Loucy (cell line): ENCODE measurements at regions not wholly inside any gene's neighbourhood (a gene's known extent, or its start where the extent isn't known, plus 50 kb on each side); places are given as distances from the start of the nearest gene placed in this dataset.
"Not testable (repeated sequence)": the region's sequence is repeated elsewhere in the genome, so short reads cannot be mapped to it uniquely, and the experiment has no call there.

Experiments
- H2AFZ ChIP-seq: fragments of 200-600 bp; sonication (generic); 2 replicates; pipeline ENCODE4 v1.6.0; 2016; ENCODE audit warnings: antibody characterized with exemption, mild to moderate bottlenecking, low read length, moderate library complexity
- H3F3A ChIP-seq: fragments of 200-600 bp; 2 replicates; pipeline ENCODE4 v1.6.0; 2016; ENCODE audit warnings: antibody characterized with exemption, low read depth, mild to moderate bottlenecking
- H3K27me3 ChIP-seq: fragments of 200-600 bp; sonication (generic); 2 replicates; pipeline ENCODE4 v1.6.1; 2014; ENCODE audit warnings: low read length, mild to moderate bottlenecking; ENCODE audit not compliant: insufficient read depth, poor library complexity, severe bottlenecking
- H3K36me3 ChIP-seq: fragments of 200-600 bp; sonication (generic); 2 replicates; pipeline ENCODE4 v1.6.1; 2016; ENCODE audit warnings: low read length; ENCODE audit not compliant: insufficient read depth
- H3K4me1 ChIP-seq: fragments of 200-600 bp; sonication (generic); 2 replicates; pipeline ENCODE4 v1.5.1; 2014; ENCODE audit warnings: low read length, mild to moderate bottlenecking; ENCODE audit not compliant: insufficient read depth, poor library complexity, severe bottlenecking
- H3K4me2 ChIP-seq: fragments of 200-600 bp; sonication (generic); 2 replicates; pipeline ENCODE4 v1.6.0; 2014; ENCODE audit warnings: antibody characterized with exemption, low read length, low read depth, mild to moderate bottlenecking; ENCODE audit not compliant: poor library complexity, severe bottlenecking
- H3K4me3 ChIP-seq: fragments of 200-600 bp; sonication (generic); 2 replicates; pipeline ENCODE4 v1.5.1; 2014; ENCODE audit warnings: low read length, mild to moderate bottlenecking, mixed read lengths; ENCODE audit not compliant: poor library complexity, severe bottlenecking
- H3K79me2 ChIP-seq: fragments of 200-600 bp; sonication (generic); 2 replicates; pipeline ENCODE4 v1.6.1; 2014; ENCODE audit warnings: low read length; ENCODE audit not compliant: insufficient read depth
- H3K9ac ChIP-seq: fragments of 200-600 bp; sonication (generic); 2 replicates; pipeline ENCODE4 v1.6.0; 2014; ENCODE audit warnings: mild to moderate bottlenecking, low read depth, low read length, moderate library complexity; ENCODE audit not compliant: poor library complexity, severe bottlenecking
- H3K9me2 ChIP-seq: fragments of 200-600 bp; sonication (generic); replicated peaks from 2 replicates; pipeline ENCODE4 v1.6.1; 2016; ENCODE audit warnings: low read depth, low read length, mixed read lengths
- H3K9me3 ChIP-seq: fragments of 200-600 bp; sonication (generic); 2 replicates; pipeline ENCODE4 v1.6.1; 2014; ENCODE audit warnings: mild to moderate bottlenecking, antibody characterized with exemption, low read length, low read depth; ENCODE audit not compliant: insufficient read depth
- H4K20me1 ChIP-seq: fragments of 200-600 bp; sonication (generic); 2 replicates; pipeline ENCODE4 v1.6.0; 2014; ENCODE audit warnings: antibody characterized with exemption, low read length, mild to moderate bottlenecking; ENCODE audit not compliant: insufficient read depth, poor library complexity, severe bottlenecking
- EZH2phosphoT487 ChIP-seq: fragments of 200-600 bp; IDR thresholded peaks from 2 replicates; pipeline ENCODE4 v1.6.1; 2018; ENCODE audit warnings: antibody characterized with exemption, mild to moderate bottlenecking, moderate library complexity, borderline replicate concordance
- TF ChIP-seq, protein P1 (sequence below): fragments of 200-600 bp; sonication (generic); conservative IDR thresholded peaks from 2 replicates; pipeline ENCODE4 v1.5.1; 2014; ENCODE audit warnings: mild to moderate bottlenecking, antibody characterized with exemption, low read length

DNA sequence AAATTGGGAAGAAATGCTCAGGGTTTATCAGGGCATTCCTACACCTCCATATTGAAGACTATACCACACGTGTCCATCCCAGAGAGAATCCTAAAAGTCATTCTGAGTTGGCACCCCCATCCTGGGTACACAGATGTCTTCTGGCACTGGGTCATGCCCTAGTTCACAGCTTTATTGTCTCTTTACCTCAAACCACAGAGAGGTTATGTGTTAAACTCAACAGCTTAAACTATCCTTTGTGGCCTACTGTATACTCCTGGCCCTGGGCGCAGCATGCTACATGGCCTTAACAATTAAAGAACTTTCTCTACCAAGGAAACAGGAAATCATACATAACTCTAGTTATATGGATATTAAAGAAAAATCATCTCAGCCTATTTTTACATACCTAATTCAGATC lies 115.6 kb upstream of the SEM1 start:
- Histone ChIP-seq H2AFZ (no peak overlapping the region), H3K4me3 (no peak overlapping the region), H3K4me2 (no peak overlapping the region), H3K9me2 (no peaks in the 10 kb centered on the region), H3F3A (no peaks in the 10 kb centered on the region), H3K27me3 (no peaks in the 10 kb centered on the region), H3K4me1 (no peaks in the 10 kb centered on the region), H3K9me3 (no peaks in the 10 kb centered on the region), H3K36me3 (no peaks in the 10 kb centered on the region), H3K79me2 (no peaks in the 10 kb centered on the region), H4K20me1 (no peaks in the 10 kb centered on the region), H3K9ac (no peak overlapping the region)
- TF ChIP-seq EZH2phosphoT487: no peak
- TF ChIP-seq, protein P1, sequence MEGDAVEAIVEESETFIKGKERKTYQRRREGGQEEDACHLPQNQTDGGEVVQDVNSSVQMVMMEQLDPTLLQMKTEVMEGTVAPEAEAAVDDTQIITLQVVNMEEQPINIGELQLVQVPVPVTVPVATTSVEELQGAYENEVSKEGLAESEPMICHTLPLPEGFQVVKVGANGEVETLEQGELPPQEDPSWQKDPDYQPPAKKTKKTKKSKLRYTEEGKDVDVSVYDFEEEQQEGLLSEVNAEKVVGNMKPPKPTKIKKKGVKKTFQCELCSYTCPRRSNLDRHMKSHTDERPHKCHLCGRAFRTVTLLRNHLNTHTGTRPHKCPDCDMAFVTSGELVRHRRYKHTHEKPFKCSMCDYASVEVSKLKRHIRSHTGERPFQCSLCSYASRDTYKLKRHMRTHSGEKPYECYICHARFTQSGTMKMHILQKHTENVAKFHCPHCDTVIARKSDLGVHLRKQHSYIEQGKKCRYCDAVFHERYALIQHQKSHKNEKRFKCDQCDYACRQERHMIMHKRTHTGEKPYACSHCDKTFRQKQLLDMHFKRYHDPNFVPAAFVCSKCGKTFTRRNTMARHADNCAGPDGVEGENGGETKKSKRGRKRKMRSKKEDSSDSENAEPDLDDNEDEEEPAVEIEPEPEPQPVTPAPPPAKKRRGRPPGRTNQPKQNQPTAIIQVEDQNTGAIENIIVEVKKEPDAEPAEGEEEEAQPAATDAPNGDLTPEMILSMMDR: no peak

DNA sequence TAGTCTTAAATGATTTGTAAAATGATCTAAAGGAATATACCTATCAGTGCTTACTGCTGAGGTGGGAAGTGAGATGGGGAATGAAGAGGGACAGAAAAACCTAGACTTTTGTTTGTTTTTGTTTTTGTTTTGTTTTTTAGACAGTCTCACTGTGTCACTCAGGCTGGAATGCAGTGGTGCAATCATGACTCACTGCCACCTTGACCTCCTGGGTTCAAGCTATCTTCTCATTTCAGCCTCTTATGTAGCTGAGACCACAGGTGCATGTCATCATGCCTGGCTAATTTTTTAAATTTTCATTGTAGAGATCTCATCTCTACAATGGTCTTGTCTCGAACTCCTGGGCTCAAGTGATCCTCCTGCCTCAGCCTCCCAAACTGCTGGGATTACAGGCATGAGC lies 116.4 kb upstream of the SEM1 start:
- H3K9me3 ChIP-seq: no peaks in the 10 kb centered on the region
- no peak for TF ChIP-seq EZH2phosphoT487
- H3K36me3 ChIP-seq: no peaks in the 10 kb centered on the region
- no peak overlapping the region for H3K9ac ChIP-seq
- H3K4me2 ChIP-seq: no peak overlapping the region
- no peaks in the 10 kb centered on the region for H3K4me1 ChIP-seq
- H3K79me2 ChIP-seq: no peaks in the 10 kb centered on the region
- H3F3A ChIP-seq: no peaks in the 10 kb centered on the region
- no peaks in the 10 kb centered on the region for H4K20me1 ChIP-seq
- no peak overlapping the region for H2AFZ ChIP-seq
- H3K4me3 ChIP-seq: no peak overlapping the region
- H3K27me3 ChIP-seq: no peaks in the 10 kb centered on the region
- H3K9me2 ChIP-seq: no peaks in the 10 kb centered on the region

DNA sequence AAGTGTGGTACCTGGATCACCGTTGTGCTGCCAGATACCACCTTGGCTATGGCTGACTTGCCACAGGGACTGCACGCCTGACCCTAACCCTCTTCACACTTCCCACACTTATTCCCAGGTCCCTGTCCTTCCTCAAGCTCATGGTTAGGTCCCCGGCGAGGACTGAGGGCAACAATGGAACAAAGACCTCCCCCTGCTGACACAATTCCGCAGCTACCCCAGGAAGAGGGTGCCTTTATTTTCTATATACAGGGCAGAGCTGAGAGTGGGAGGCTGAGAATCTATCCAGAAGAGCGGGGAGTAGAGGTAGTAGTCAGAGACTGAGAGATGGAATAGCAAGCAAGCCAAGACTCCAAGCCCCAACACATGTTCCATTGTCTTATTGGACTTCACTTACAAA lies 118.1 kb upstream of the SEM1 start:
- H2AFZ ChIP-seq: no peak overlapping the region
- H3K9me3 ChIP-seq: no peaks in the 10 kb centered on the region
- H3F3A ChIP-seq: no peaks in the 10 kb centered on the region
- H3K79me2 ChIP-seq: no peaks in the 10 kb centered on the region
- H4K20me1 ChIP-seq: no peaks in the 10 kb centered on the region
- no peak overlapping the region for H3K9ac ChIP-seq
- no peaks in the 10 kb centered on the region for H3K9me2 ChIP-seq
- no peak overlapping the region for H3K4me3 ChIP-seq
- no peak overlapping the region for H3K4me2 ChIP-seq
- H3K4me1 ChIP-seq: no peaks in the 10 kb centered on the region
- TF ChIP-seq EZH2phosphoT487: no peak
- TF ChIP-seq, protein P1: no peak
- no peaks in the 10 kb centered on the region for H3K27me3 ChIP-seq
- no peaks in the 10 kb centered on the region for H3K36me3 ChIP-seq

DNA sequence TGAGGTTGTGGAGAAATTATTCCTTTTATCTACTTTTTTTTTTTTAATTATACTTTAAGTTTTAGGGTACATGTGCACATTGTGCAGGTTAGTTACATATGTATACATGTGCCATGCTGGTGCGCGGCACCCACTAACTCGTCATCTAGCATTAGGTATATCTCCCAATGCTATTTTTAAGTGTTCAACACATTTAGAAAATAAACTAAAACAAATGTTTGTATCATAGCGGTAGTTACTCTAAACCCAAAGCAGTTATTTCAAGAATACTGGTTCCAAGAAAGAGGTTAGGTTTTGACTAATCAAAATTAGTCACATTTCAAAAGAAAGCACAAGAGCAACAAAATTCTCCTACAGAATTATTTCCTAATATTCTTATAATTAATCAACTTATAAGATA lies 119.5 kb upstream of the SEM1 start:
- H3K4me2 ChIP-seq, H3K4me3 ChIP-seq, H3K9me3 ChIP-seq, H3K36me3 ChIP-seq, H3K9me2 ChIP-seq, H3F3A ChIP-seq, H4K20me1 ChIP-seq, H3K27me3 ChIP-seq, H2AFZ ChIP-seq, H3K4me1 ChIP-seq, H3K79me2 ChIP-seq, H3K9ac ChIP-seq: not testable (repeated sequence)
